Neural cell (in vitro differentiated cells): ENCODE measurements at regions not wholly inside any gene's neighbourhood (a gene's known extent, or its start where the extent isn't known, plus 50 kb on each side); places are given as distances from the start of the nearest gene placed in this dataset.

ENCODE experiments used
- CTCF ChIP-seq: fragments of 450-650 bp; IDR thresholded peaks from 2 replicates; pipeline ENCODE4 v1.5.1; 2014; ENCODE audit warnings: antibody characterized with exemption, mild to moderate bottlenecking, moderate library complexity; ENCODE audit not compliant: poor library complexity, severe bottlenecking
- EZH2 ChIP-seq: fragments of 200-600, 300-800 bp; shearing (Covaris generic), sonication (generic); IDR thresholded peaks from 2 replicates; pipeline ENCODE4 v1.6.1; 2014; ENCODE audit warnings: antibody characterized with exemption, low read length, borderline replicate concordance, mild to moderate bottlenecking; ENCODE audit not compliant: insufficient read depth, poor library complexity, severe bottlenecking
- POLR2AphosphoS5 ChIP-seq: IDR thresholded peaks from 2 replicates; pipeline ENCODE4 v1.6.1; 2012

- TF ChIP-seq POLR2AphosphoS5 (no peak), CTCF (no peak), EZH2 (no peak)
These were observed 136.8 kb downstream of the ADAM29 start for GRCh38 chr4:175054980-175055379.
